ENCODE measurements at regions not wholly inside any gene's neighbourhood (a gene's known extent, or its start where the extent isn't known, plus 50 kb on each side); places are given as distances from the start of the nearest gene placed in this dataset.

DNA sequence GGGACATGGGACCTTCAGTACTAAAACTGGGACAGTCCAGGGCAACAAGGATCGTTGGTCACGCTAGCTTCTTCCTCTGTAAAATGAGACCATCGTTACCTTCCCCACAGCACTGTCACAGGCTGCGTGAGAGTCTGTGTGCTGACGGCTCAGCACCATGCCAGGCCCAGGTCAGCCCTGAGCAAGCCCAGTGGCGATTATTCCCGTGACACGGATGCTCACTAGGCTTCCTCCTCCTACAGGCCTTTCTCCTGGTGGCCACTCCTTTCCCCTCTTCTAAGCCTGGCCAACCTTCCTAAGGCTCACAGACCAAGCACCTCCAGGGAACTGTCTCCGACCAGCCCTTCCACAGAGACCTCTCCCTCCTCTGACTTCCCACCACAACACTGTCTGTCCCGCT is 69.3 kb upstream of the RUNX3 start:
- no peak for DNase-seq

DNA sequence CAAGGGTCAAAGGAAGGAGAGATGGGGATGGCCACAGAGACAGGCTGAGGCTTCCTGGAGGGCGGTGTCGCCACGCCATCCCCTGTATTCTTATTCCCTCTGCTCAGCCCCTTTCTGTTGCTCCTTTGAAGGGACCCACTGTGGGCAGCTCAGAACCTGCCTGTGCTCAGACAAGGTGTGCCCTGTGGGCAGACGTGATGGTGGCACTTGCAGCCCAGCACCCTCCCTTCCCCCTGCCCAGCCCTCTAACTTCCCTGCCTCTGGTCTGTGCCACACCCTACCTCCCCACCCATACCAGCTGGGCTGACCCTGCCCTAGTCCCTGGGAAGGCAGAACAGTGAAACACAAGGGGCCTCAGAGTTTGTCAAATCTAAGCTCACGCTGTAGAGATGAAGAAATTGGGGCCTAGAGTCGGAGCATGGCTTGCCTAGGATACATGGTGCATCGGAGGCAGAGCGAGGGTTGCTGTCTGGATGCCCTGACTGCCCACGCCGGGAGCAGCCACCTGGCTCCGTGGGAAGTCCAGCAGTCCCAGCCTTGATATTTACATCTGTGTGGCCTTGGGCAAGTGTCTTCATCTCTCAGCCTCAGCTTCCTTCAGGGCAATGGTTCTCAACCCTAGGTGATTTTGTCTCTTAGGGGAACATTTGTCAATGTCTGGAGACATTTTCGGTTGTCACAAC is 68.6 kb upstream of the RUNX3 start:
- DNase-seq, result no peak

DNA sequence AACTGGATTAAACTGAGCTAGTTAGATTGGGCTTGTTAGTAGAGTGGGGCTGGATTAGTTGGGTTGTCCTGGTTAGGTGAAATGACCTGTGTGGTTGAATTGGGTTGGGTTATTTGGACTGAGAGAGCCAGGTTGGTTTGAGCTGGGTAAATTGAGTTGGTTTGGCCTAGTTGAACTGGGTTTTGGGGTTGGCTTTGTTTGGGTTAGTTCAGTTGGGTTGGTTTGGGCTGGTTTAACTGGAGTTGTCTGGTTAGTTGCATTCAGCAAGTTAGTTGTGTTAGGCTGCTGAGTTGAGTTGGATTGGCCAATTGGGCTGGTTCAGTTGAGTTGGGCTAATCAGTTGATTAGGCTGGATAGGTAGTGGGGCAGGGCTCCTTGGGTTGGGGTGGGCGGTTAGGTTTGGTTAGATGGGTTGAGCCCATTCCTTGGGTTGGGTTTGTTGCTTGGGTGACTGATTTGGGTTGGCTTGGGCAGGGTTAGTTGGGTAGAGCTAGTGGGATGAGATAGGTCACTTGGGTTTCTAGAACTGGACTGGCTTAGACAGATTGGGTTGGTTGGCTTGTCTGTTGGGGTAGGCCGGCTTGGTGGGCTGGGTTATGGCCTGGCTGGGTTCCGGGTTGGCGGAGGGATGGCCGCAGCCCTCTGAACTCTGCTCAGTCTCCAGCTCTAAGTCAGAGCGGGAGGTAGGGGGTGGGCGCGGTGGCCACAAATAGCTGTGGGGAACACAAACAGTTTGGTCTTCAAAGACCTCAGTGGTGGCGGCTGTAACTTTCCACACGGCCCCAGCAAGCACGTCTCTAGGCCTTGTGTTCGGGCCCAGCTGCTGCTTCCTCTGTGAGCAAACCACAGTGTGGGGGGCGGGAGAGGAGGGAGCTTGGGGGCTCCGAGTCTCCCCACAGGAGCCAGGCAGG is 67.2 kb upstream of the RUNX3 start:
- DNase-seq, result no peak

DNA sequence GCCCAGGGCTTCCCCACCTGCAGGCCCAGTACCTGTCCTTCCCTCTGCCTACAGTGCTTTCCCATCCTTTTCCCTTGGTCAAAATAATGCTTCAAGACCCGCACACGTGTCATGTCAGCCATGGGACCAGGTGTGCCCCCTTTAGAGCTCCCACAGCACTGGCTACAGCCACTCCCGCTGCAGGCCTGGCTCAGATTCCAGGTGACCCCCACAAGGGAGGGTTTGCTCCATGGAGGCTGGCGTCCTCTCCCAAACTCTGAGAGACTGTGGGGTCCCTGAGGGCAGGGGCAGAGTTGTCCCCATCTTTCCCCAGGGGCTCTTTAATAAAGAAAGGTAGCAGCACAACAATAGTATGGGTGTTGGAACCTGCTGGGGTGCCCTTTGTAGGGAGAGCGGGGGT is 66.4 kb upstream of the RUNX3 start:
- no peak for DNase-seq

DNA sequence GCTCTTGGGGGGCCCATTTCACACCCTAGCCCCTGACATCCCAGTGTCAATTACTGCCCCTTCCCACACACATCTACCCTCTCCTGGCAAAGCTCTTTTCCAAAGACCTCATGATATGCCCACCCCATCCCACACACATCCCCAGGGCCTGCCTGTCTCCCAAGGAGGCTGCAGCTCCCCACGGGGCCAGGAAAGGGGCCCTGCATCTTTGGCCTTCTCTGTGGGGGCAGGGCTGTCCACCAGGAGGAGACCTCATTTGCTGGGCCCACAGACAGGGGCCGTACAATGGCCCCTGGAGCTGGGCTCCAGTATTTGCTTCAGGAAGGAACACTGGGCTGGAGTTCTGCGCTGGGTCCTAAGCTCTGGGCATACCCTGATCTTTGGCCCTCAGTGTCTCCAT is 65.6 kb upstream of the RUNX3 start:
- no peak for DNase-seq

DNA sequence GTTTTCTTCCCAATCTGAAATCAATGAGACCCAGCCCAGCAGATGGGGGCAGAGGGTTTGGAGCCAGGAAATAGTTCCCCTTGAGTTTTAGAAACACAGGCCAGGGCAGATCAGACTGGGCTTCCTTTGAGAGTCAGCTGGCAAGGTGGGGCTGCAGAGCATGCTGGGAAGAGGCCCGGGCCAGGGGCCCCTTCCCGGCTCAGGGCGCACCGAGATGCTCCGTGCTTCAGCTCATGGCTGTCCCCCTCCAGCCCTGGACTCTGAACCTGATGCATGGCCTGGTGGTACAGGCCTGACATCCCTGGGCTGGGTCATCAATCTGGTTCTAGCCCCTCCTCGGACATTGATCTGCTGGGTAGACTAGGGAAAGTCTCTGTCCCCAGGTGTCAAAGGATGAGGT is 65.1 kb upstream of the RUNX3 start:
- no peak for DNase-seq

DNA sequence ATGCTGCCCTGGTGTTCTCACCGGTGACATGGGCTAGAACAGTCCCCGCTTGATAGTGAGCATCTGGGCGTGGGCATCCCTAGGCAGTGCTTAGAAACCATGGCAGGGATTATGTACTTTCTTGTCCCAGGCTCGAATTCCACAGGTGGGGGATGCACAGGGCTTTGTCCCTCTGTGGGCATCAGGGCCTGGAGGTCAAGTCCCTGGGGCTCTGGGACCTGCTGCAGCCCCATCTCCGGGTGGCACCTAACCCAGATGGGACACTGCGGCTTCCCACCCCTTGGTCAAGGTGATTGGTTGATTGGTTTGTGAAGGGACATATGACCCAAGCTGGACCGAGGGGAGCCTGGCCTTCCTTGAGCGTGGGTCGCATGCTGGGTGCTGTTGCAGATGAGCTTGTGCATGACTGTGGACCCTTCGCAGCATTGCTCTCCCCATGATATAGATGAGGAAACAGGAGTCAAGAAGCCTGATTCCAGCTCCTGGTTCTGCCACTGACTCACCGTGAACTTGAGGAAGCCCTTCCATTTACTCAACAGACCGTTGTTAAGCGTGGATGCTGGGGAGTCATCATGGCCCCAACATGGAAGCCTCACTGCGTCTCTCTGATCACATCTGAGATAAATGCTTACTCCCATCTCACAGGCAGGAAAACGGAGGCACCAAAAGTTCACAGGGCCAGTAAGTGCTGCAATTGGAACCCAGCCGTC is 64.0 kb upstream of the RUNX3 start:
- DNase-seq, result no peak

DNA sequence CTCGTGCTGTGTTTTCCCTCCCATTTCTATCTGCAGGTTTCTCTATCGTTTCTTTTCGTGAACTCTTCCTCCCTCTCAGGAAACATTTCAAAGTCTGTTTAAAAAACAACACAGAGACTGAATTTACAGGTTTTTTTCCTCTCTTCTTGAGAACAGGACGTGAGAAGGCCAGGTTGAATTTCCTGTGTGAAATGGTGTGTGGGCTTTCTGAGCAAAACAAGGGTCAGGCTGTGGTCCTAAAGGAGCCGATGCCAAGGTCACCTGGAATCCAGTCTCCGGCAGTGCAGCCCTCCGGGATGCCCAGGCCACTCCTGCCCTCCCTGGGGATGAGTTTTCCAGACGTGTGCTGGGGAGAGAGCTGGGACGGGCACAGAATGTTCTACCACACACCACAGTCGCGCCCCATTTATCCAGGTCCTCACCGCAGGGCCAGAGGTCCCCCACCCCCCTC is 62.7 kb upstream of the RUNX3 start:
- no peak for DNase-seq

DNA sequence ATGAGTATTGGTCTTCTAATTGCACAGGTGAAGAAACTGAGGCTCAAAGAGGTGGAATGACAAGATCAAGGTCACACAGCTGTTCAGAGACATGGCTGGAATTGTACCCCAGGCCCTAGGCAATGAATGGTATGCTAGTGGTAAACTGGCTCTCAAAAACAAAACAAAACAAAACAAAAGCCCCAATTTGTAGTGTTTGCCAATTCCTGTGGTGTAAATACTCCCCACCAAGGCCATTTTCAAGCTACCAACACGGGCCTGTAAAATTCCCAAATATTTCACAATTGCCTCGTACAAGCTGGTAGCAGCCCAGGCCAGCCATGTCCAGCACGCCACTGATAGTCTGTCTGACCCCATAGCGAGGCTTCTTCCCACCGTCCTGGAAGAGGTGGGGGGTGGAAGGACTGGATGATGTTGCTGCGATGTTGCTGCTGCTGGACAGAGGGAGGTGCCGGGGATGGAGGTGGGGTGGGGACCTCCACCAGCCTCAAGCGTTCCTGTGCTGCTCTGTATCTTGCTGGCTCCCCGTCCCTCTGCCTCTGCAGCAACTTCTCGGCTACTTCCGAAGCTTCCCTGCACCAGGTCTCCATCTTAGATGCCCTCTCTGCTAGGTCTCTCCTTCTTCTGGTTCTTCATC is 62.2 kb upstream of the RUNX3 start:
- DNase-seq, result no peak

DNA sequence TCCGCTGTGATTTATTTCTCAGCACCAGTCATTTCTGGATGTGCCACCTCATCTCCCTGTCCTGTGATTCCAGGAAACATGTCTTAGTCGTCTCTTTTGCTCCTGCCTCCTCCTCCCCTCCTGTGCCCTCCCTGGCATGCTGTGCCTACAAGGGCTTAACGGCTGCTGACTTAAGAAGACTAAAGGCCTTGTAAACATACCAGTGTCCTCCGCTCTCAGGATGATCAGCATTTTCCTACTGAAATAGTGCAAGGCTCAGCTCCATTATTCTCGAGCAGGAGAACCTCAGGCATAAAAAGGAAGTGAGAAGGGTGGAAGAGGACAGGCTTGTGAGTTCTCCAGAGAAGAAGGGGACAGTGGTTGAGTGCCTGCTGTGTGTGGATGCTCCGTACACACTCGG is 61.6 kb upstream of the RUNX3 start:
- DNase-seq, result no peak

DNA sequence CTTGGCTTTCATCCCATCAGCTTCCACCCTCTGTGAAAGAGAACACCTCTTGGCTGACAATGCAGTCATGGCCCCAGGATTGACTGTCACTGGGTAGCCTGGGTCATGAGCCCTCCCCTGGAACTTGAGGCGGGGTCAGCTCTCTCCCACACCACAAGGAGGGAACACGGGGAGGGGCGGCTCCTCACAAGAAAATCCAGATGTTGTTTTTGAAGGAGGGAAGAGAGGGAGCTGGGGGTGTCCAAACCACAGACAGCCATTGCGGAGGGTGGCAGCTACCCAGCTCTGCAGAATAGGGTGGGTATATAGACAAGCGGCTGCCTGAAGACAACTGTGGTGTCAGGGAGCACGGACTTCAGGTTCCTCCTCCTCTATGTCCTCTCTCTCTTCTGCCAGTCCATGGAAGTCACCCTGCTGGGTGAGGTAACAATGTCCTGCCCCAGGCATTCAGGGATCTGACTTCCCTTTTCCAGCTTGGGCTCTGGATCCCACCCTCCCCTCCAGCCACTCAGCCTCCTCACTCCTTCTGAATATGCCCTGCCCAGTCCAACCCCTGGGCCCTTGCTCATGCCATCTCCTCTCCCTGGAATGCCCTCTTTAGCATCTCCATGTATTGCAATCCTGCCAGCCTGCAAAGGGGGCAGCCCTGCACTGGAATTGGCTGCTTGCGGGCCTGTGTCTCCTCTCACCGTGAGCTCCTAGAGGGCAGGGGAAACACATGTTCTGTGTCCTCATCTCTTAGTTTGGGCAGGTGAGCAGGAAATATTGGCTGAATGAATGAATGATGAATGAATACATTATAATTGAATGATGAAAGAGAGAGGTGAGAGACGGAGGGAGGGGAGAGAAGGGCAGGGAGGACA is 60.9 kb upstream of the RUNX3 start:
- DNase-seq, result no peak

DNA sequence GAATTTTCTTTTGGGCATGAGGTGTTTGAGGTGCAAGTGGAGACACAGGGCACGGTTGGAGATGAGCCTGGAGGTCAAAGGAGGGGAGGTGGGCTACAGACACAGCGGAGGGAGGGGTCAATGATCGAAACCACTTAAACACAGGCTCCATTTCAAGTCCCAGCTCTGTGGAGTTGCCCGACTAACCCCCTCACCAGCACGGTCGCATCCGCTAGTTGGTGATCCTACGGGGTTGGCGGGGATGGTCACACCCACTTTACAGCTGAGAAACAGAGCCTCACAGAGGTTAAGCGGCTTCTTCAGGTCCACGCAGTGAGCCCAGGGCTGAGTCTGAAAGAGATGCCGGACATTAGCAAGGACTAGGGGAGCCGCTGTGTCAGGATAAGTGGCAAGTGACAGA is 60.1 kb upstream of the RUNX3 start:
- no peak for DNase-seq

DNA sequence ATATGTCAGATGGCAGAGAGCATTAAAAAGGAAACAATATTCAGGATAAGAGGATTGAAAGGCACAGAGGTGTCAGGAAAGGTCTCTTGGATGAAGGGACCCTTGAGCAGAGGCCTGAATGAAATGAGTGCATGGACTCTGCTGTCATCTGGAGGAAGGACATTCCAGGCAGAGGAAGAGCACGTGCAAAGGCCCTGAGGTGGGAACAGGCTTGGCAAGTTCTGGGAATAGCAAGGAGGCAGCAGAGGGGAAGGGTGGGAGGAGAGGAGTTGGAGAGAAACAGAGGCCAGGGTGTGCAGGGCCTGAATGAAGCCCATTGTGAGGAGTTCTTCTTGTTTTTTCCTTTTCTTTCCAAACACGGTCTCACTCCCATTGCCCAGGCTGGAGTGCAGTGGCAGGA is 59.0 kb upstream of the RUNX3 start:
- no peak for DNase-seq

DNA sequence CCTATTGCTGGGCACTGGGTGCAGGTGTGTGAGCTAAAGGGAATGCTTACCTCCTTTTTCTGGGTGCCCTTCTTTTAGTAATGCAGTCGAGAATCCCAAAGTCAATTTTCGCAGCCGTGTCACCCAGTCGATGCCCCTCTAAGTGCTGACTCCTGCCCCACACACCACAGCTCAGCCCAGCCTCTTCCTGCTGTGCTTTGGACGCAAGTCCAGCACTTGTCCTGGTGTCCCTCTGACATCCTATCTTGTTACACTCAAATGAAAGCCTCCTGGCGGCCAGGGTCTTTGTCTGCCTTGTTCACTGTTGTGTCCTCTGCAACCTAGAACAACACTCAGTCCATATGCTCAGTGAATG is 58.5 kb upstream of the RUNX3 start:
- DNase-seq, result no peak

DNA sequence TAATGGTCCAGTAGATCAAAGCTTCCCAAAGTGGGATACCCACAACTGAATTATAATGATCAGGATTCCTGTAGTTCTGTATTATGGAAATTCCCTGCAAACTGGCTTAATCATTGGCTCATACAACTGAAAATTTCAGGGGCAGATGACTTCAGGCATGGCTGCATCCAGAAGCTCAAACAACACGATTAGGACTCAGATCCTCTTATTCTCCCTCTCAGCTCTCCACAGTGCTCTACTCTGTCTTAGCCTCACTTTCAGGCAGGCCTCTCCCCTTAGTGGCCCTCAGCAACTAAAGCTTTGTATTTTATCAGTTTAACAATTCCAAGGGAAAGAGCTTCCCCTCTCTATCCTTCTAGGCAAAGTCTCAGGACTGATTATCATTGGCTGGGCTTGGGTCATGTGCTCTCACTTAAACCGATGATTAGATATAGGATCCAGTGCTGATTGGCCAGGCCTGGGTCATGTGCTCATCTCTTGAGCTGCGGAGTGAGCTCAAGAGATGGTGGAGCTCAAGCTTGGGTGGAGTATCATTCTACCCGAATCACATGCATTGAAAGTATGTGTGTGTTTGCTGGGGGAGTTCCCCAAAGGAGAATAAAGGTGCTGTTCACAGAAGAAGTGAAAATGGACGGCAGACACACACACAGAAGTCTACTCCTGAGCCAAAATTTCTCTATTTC is 57.9 kb upstream of the RUNX3 start:
- no peak for DNase-seq

DNA sequence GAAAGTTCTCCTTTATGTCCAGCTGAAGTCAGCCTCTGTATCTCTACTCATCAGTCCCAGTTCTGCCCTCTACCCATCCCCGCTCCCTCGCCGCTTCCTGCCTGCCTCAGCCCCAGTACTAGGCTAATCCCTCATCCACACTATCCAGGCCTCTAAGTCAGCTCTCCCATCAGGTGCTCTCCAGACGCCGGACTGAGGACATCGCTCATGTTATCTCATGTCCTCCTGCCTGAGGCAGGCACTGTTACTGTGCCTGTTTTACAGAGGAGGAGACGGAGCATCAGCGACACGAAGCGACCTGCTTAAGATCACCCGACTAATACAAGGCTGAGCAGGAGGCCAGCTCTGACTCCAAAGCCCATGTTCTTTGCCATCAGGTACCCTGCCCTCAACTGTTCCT is 57.3 kb upstream of the RUNX3 start:
- no peak for DNase-seq

DNA sequence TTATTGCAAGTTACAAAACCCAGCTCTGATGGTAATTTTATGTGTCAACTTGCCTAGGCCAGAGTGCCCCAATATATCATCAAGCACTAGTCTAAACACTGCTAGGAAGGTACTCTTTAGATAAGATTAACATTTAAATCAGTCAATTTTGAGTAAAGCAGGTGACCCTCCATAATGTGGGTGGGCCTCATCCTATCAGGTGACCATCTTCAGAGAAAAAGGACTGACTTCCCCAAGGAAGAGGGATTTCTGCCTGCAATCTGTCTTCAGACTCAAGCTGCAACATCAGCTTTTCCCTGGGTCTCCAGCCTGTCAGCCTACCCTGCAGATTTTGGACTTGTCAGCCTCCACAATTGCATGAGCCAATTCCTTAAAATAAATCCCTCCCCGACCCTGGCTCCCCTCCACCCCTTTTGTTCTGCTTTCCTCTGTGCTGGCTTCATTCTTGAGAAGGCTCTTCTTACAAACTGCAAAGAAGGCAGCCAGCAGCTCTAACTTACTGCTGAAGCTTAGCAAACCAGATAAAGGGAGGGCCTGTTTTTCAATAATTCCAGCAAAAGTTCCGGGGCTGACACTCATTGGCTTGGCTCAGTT is 56.4 kb upstream of the RUNX3 start:
- DNase-seq, result no peak

DNA sequence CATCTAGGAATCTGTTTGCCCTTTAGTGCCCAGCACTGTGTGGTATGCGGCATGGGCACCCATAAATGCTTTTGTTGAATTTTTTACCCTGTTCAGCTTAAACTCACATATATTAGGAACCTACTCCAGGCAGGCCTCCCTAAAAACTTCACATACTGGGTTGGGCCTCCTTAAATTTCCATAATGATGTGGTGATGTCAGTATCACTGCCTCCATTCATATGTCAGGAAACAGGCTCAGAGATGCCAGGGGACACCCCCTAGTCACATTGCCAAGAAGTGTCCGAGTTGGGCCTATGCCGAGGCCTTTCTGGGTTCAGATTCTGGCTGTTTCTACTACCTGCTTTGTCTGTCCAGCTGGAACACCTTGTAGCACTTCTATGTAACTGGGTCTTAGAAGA is 55.7 kb upstream of the RUNX3 start:
- DNase-seq, result no peak

DNA sequence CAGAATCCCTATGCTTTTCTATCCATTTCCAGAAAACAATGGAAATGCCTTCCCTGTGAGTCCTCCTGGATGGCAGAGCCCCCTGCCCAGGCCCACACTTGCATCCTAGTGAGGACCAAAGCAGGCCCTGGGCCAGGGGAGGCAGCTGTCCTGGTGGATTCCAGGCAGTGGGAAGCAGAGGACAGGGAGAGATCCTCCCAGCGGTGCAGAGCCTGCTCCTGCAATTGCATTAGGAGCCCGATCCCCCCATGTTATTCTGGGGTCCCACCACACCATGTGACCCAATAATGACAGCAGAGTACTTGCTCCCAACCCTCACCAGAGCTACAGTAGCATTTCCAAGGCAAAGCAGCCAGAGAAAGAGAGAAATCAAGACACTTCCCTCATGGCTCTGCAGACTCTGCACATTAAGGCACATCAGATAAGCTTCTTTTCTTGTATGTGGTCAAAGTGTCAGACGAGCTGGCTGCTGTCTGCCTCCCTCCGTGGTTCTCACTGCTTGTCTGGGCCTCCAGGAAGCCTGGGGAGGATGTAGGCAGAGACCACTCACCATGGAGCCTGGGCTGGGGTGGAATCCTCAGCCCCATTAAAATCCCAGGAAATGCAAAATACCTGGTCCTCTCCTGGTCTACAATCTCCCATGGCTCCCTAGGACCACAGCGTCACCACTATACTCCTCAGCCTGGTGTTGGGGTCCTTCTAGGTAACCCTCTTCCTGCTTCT is 54.9 kb upstream of the RUNX3 start:
- DNase-seq, result no peak

DNA sequence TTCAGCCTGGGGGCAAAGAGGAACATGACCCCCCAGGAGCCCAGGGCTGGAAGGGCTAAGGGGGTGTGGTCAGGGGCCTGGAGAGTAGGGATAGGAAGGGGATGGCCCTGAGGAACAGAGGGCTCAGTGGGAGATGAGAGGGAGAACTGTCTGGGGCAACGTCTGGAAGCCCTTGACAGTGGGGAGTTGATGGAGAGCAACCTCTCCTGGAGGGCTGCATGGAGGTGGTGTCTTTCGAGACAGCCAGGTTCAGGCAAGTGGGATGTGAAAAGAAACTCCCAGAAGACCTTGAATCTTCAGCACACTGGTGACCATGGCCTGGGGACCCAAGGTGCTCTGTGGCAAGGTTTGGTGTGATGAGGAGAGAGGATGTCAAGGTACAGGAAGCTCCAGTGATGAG is 54.2 kb upstream of the RUNX3 start:
- DNase-seq, result no peak
